ENCODE measurements at regions not wholly inside any gene's neighbourhood (a gene's known extent, or its start where the extent isn't known, plus 50 kb on each side); places are given as distances from the start of the nearest gene placed in this dataset.

- H3K9me3 ChIP-seq (ENCODE audit: low read depth, low read length, poor library complexity, severe bottlenecking): no peaks in the 10 kb centered on the region
- H3K36me3 ChIP-seq (ENCODE audit: insufficient read depth, low read length, poor library complexity, severe bottlenecking): no peaks in the 10 kb centered on the region
- ChIA-PET CTCF (no interaction called here), POLR2A (ENCODE audit: low non-redundant PET) (no interaction called here)
- no peak overlapping the region for H3K4me3 ChIP-seq (ENCODE audit: low read depth, low read length, poor library complexity, severe bottlenecking)
- no TSS peak for BruUV-seq (replicated peaks)
- H3K27me3 ChIP-seq (replicated peaks; ENCODE audit: insufficient read depth, low read depth, low read length, poor library complexity): no peaks in the 10 kb centered on the region
- no peak for DNase-seq (ENCODE audit: low spot score)
- TF ChIP-seq EZH2 (IDR thresholded peaks at IDR 0.05; ENCODE audit: borderline replicate concordance, low read depth, low read length, poor library complexity, severe bottlenecking) (no peak), CTCF (conservative IDR thresholded peaks at IDR 0.05; ENCODE audit: low read depth, low read length) (no peak)
- no peak overlapping the region for H3K27ac ChIP-seq (ENCODE audit: low read depth, low read length, poor library complexity, severe bottlenecking)
- no peaks in the 10 kb centered on the region for H3K4me1 ChIP-seq (ENCODE audit: insufficient read depth, low read length, poor library complexity, severe bottlenecking)
- intact Hi-C loops (cut with micrococcal nuclease; ENCODE audit: unreplicated experiment): no loop called here
Observed at GRCh38 chr4:135963009-135963408, 1569.3 kb downstream of the PCDH18 start.

- no peaks in the 10 kb centered on the region for H3K4me1 ChIP-seq (ENCODE audit: insufficient read depth, low read length, poor library complexity, severe bottlenecking)
- no peak overlapping the region for H3K4me3 ChIP-seq (ENCODE audit: low read depth, low read length, poor library complexity, severe bottlenecking)
- POLR2A ChIA-PET (ENCODE audit: low non-redundant PET): no interaction called here
- H3K9me3 ChIP-seq (ENCODE audit: low read depth, low read length, poor library complexity, severe bottlenecking): peaks cover 4% of the 10 kb centered on the region
- no TSS peak for BruUV-seq (replicated peaks)
- no peak overlapping the region for H3K27ac ChIP-seq (ENCODE audit: low read depth, low read length, poor library complexity, severe bottlenecking)
- no peaks in the 10 kb centered on the region for H3K36me3 ChIP-seq (ENCODE audit: insufficient read depth, low read length, poor library complexity, severe bottlenecking)
- no peaks in the 10 kb centered on the region for H3K27me3 ChIP-seq (replicated peaks; ENCODE audit: insufficient read depth, low read depth, low read length, poor library complexity)
- intact Hi-C loops (cut with micrococcal nuclease; ENCODE audit: unreplicated experiment): no loop called here
- DNase-seq (ENCODE audit: low spot score): no peak
- TF ChIP-seq EZH2 (IDR thresholded peaks at IDR 0.05; ENCODE audit: borderline replicate concordance, low read depth, low read length, poor library complexity, severe bottlenecking) (no peak), CTCF (conservative IDR thresholded peaks at IDR 0.05; ENCODE audit: low read depth, low read length) (no peak)
- CTCF ChIA-PET: no interaction called here
Observed at GRCh38 chr4:135949931-135950330, 1582.4 kb downstream of the PCDH18 start.

- H3K4me3 ChIP-seq (ENCODE audit: low read depth, low read length, poor library complexity, severe bottlenecking): no peak overlapping the region
- intact Hi-C loops (cut with micrococcal nuclease; ENCODE audit: unreplicated experiment): no loop called here
- TF ChIP-seq CTCF (conservative IDR thresholded peaks at IDR 0.05; ENCODE audit: low read depth, low read length) (no peak), EZH2 (IDR thresholded peaks at IDR 0.05; ENCODE audit: borderline replicate concordance, low read depth, low read length, poor library complexity, severe bottlenecking) (no peak)
- no peaks in the 10 kb centered on the region for H3K9me3 ChIP-seq (ENCODE audit: low read depth, low read length, poor library complexity, severe bottlenecking)
- DNase-seq (ENCODE audit: low spot score): no peak
- H3K4me1 ChIP-seq (ENCODE audit: insufficient read depth, low read length, poor library complexity, severe bottlenecking): no peaks in the 10 kb centered on the region
- no peak overlapping the region for H3K27ac ChIP-seq (ENCODE audit: low read depth, low read length, poor library complexity, severe bottlenecking)
- BruUV-seq (replicated peaks): no TSS peak
- POLR2A ChIA-PET (ENCODE audit: low non-redundant PET): no interaction called here
- H3K36me3 ChIP-seq (ENCODE audit: insufficient read depth, low read length, poor library complexity, severe bottlenecking): no peaks in the 10 kb centered on the region
- CTCF ChIA-PET: no interaction called here
- no peaks in the 10 kb centered on the region for H3K27me3 ChIP-seq (replicated peaks; ENCODE audit: insufficient read depth, low read depth, low read length, poor library complexity)
Observed at GRCh38 chr4:135948797-135949196, 1583.5 kb downstream of the PCDH18 start.

Data from A673 (cell line).